Gastrocnemius medialis (tissue), 4 donors: ENCODE measurements at regions not wholly inside any gene's neighbourhood (a gene's known extent, or its start where the extent isn't known, plus 50 kb on each side); places are given as distances from the start of the nearest gene placed in this dataset.

ENCODE experiments used
- ATAC-seq, 2 donors: fragments of 150-250 bp; one replicate each; pipeline ENCODE4 v1.9.1; 2016
- DNase-seq, 2 donors: peaks; one replicate each; pipeline ENCODE4 v3.0.0-alpha.2; 2019
- H3K27ac ChIP-seq, 4 donors: fragments of 200-600 bp; sonication (generic); 1 replicate in 1 of 4; 2 replicates in 3 of 4; pipeline ENCODE4 v1.5.1; 2016 to 2018; ENCODE audit warnings: mild to moderate bottlenecking in 2 of 4, moderate library complexity in 1 of 4
- H3K27me3 ChIP-seq, 3 donors: fragments of 200-600 bp; sonication (generic) in 2 of 3; 1 replicate in 1 of 3; 2 replicates in 2 of 3; pipeline versions ENCODE4 v1.5.1 to v1.6.0; 2016 to 2019; ENCODE audit warnings: mild to moderate bottlenecking in 1 of 3, moderate library complexity in 1 of 3
- H3K36me3 ChIP-seq, 2 donors: fragments of 200-600 bp; sonication (generic) in 1 of 2; one replicate each; pipeline ENCODE4 v1.5.1; 2017 to 2018
- H3K4me1 ChIP-seq, 2 donors: fragments of 200-600 bp; sonication (generic) in 1 of 2; one replicate each; pipeline ENCODE4 v1.5.1; 2016 to 2017; ENCODE audit warnings: mild to moderate bottlenecking in 2 of 2
- H3K4me3 ChIP-seq, 4 donors: fragments of 200-600 bp; sonication (generic) in 3 of 4; 1 replicate in 1 of 4; 2 replicates in 3 of 4; pipeline ENCODE4 v1.5.1; 2016 to 2019; ENCODE audit warnings: mild to moderate bottlenecking in 2 of 4
- H3K9me3 ChIP-seq, 3 donors: fragments of 200-600 bp; sonication (generic) in 2 of 3; 1 replicate in 1 of 3; 2 replicates in 2 of 3; pipeline ENCODE4 v1.5.1; 2016 to 2019
- CTCF ChIP-seq, 5 experiments: fragments of 450-650 bp in 3 of 5; fragments of 200-600 bp in 2 of 5; sonication (generic) in 2 of 5; IDR thresholded peaks in 4 of 5; conservative IDR thresholded peaks in 1 of 5; 1 replicate in 4 of 5; 2 replicates in 1 of 5; pipeline ENCODE4 v1.5.1; 2016 to 2019; ENCODE audit warnings: antibody characterized with exemption in 5 of 5, mild to moderate bottlenecking in 3 of 5, moderate library complexity in 3 of 5
- POLR2A ChIP-seq, 2 donors: fragments of 450-650 bp; IDR thresholded peaks; one replicate each; pipeline ENCODE4 v1.6.1; 2017; ENCODE audit warnings: antibody characterized with exemption in 2 of 2, mild to moderate bottlenecking in 2 of 2, moderate library complexity in 2 of 2
- in situ Hi-C, 4 donors: fragments of 200-750 bp; cut with MboI; loops; one replicate each; pipeline versions ENCODE4 v1.15.0 to v1.8.0; 2017; ENCODE audit warnings: low sequenced_read_pairs in 4 of 4
- intact Hi-C: fragments of 100-400 bp; cut with DNase I; formaldehyde crosslinking; loops from one replicate; pipeline ENCODE4 v1.15.1; 2023; ENCODE audit warnings: low total_unique reads

- in situ Hi-C loops, result no loop called here
- H3K27ac ChIP-seq, result no peak overlapping the region
- H3K4me3 ChIP-seq, result no peak overlapping the region
- H3K4me1 ChIP-seq, result no peaks in the 10 kb centered on the region
- no peaks in the 10 kb centered on the region for H3K36me3 ChIP-seq
- no peaks in the 10 kb centered on the region for H3K27me3 ChIP-seq
- ATAC-seq, result no peak
- TF ChIP-seq CTCF (IDR thresholded peaks at IDR 0.05 in 4 of 5, conservative IDR thresholded peaks at IDR 0.05 in 1 of 5) (no peak), POLR2A (IDR thresholded peaks at IDR 0.05) (no peak)
- intact Hi-C loops, result no loop called here
- DNase-seq, result no peak
- no peaks in the 10 kb centered on the region for H3K9me3 ChIP-seq
Observed at GRCh38 chr16:73383988-73384365, 336.0 kb upstream of the ZFHX3 start.

GRCh38 chr16:73383195-73383987 is 335.5 kb upstream of the ZFHX3 start:
- no peak for TF ChIP-seq POLR2A (IDR thresholded peaks at IDR 0.05)
- TF ChIP-seq CTCF (IDR thresholded peaks at IDR 0.05 in 4 of 5, conservative IDR thresholded peaks at IDR 0.05 in 1 of 5), result no peak
- ATAC-seq (no peak), DNase-seq (no peak)
- H3K4me3 ChIP-seq, result no peak overlapping the region
- in situ Hi-C loops (no loop called here), intact Hi-C loops (no loop called here)
- H3K36me3 ChIP-seq, result no peaks in the 10 kb centered on the region
- no peaks in the 10 kb centered on the region for H3K9me3 ChIP-seq
- H3K27ac ChIP-seq, result no peak overlapping the region
- no peaks in the 10 kb centered on the region for H3K4me1 ChIP-seq
- H3K27me3 ChIP-seq, result no peaks in the 10 kb centered on the region

- DNase-seq (no peak), ATAC-seq (no peak)
- no peak overlapping the region for H3K4me3 ChIP-seq
- no peaks in the 10 kb centered on the region for H3K9me3 ChIP-seq
- in situ Hi-C loops (no loop called here), intact Hi-C loops (no loop called here)
- no peaks in the 10 kb centered on the region for H3K4me1 ChIP-seq
- no peak overlapping the region for H3K27ac ChIP-seq
- H3K36me3 ChIP-seq, result no peaks in the 10 kb centered on the region
- no peak for TF ChIP-seq CTCF (IDR thresholded peaks at IDR 0.05 in 4 of 5, conservative IDR thresholded peaks at IDR 0.05 in 1 of 5)
- TF ChIP-seq POLR2A (IDR thresholded peaks at IDR 0.05), result no peak
- no peaks in the 10 kb centered on the region for H3K27me3 ChIP-seq
Observed at GRCh38 chr16:73378471-73378870, 330.5 kb upstream of the ZFHX3 start.

- Histone ChIP-seq H3K36me3 (no peaks in the 10 kb centered on the region), H3K4me1 (no peaks in the 10 kb centered on the region), H3K9me3 (no peaks in the 10 kb centered on the region), H3K4me3 (no peak overlapping the region), H3K27me3 (no peaks in the 10 kb centered on the region), H3K27ac (no peak overlapping the region)
- intact Hi-C loops (no loop called here), in situ Hi-C loops (no loop called here)
- DNase-seq, result no peak
- no peak for ATAC-seq
- TF ChIP-seq POLR2A (IDR thresholded peaks at IDR 0.05) (no peak), CTCF (IDR thresholded peaks at IDR 0.05 in 4 of 5, conservative IDR thresholded peaks at IDR 0.05 in 1 of 5) (no peak)
Observed at GRCh38 chr16:73371584-73372319, 323.8 kb upstream of the ZFHX3 start.
